Activated naive CD8-positive, alpha-beta T cell treated with anti-CD3 and anti-CD28 coated beads for 36 hours (primary cell): ENCODE measurements at regions not wholly inside any gene's neighbourhood (a gene's known extent, or its start where the extent isn't known, plus 50 kb on each side); places are given as distances from the start of the nearest gene placed in this dataset.
"Not testable (repeated sequence)": the region's sequence is repeated elsewhere in the genome, so short reads cannot be mapped to it uniquely, and the experiment has no call there.

Source experiments
- DNase-seq: peaks from one replicate; pipeline ENCODE4 v3.0.0; 2021
- H3K27ac Mint-ChIP-seq: one replicate; pipeline ENCODE4 v1.8.0; 2022; ENCODE audit warnings: mild to moderate bottlenecking, moderate library complexity, mixed read lengths
- H3K27me3 Mint-ChIP-seq: one replicate; pipeline ENCODE4 v1.8.0; 2022; ENCODE audit warnings: mild to moderate bottlenecking, mixed read lengths
- H3K36me3 Mint-ChIP-seq: one replicate; pipeline ENCODE4 v1.8.0; 2021; ENCODE audit warnings: mild to moderate bottlenecking, mixed read lengths
- H3K4me1 Mint-ChIP-seq: one replicate; pipeline ENCODE4 v1.8.0; 2021; ENCODE audit warnings: mixed read lengths
- H3K4me3 Mint-ChIP-seq: one replicate; pipeline ENCODE4 v1.8.0; 2022; ENCODE audit warnings: mild to moderate bottlenecking, moderate library complexity, mixed read lengths
- H3K9me3 Mint-ChIP-seq: one replicate; pipeline ENCODE4 v1.8.0; 2022; ENCODE audit warnings: mixed read lengths

GRCh38 chr2:111671426-111672150, 212.4 kb downstream of the ANAPC1 start:
- H3K9me3 Mint-ChIP-seq = no peaks in the 10 kb centered on the region
- no peak for DNase-seq
- H3K4me3 Mint-ChIP-seq = no peak overlapping the region
- peaks cover 3% of the 10 kb centered on the region for H3K4me1 Mint-ChIP-seq
- H3K27me3 Mint-ChIP-seq = no peaks in the 10 kb centered on the region
- no peaks in the 10 kb centered on the region for H3K36me3 Mint-ChIP-seq
- no peak overlapping the region for H3K27ac Mint-ChIP-seq

- not testable (repeated sequence) for H3K27ac Mint-ChIP-seq, H3K36me3 Mint-ChIP-seq, H3K4me1 Mint-ChIP-seq, DNase-seq, H3K4me3 Mint-ChIP-seq, H3K27me3 Mint-ChIP-seq, H3K9me3 Mint-ChIP-seq
Measured at GRCh38 chr2:111672641-111673040, 211.4 kb downstream of the ANAPC1 start.

- Mint-ChIP-seq H3K27me3 (no peaks in the 10 kb centered on the region), H3K4me1 (peaks cover 4% of the 10 kb centered on the region), H3K27ac (no peak overlapping the region), H3K9me3 (no peaks in the 10 kb centered on the region), H3K4me3 (no peak overlapping the region), H3K36me3 (no peaks in the 10 kb centered on the region)
- no peak for DNase-seq
Measured at GRCh38 chr2:111673526-111673925, 210.5 kb downstream of the ANAPC1 start.

- Mint-ChIP-seq H3K9me3 (no peaks in the 10 kb centered on the region), H3K4me3 (no peak overlapping the region), H3K4me1 (peaks cover 4% of the 10 kb centered on the region), H3K27ac (no peak overlapping the region), H3K36me3 (no peaks in the 10 kb centered on the region), H3K27me3 (no peaks in the 10 kb centered on the region)
- no peak for DNase-seq
Measured at GRCh38 chr2:111675419-111676194, 208.4 kb downstream of the ANAPC1 start.

GRCh38 chr2:111676291-111676822, 207.6 kb downstream of the ANAPC1 start:
- H3K27ac Mint-ChIP-seq = no peak overlapping the region

GRCh38 chr2:111678161-111678560, 205.8 kb downstream of the ANAPC1 start:
- Mint-ChIP-seq H3K9me3 (no peaks in the 10 kb centered on the region), H3K27me3 (no peaks in the 10 kb centered on the region), H3K4me1 (peaks cover 4% of the 10 kb centered on the region), H3K36me3 (no peaks in the 10 kb centered on the region), H3K27ac (no peak overlapping the region), H3K4me3 (no peak overlapping the region)
- no peak for DNase-seq

More at GRCh38 chr2:111676291-111676822, 207.6 kb downstream of the ANAPC1 start:
- Mint-ChIP-seq H3K9me3 (no peaks in the 10 kb centered on the region), H3K27me3 (no peaks in the 10 kb centered on the region), H3K4me1 (peaks cover 4% of the 10 kb centered on the region), H3K36me3 (no peaks in the 10 kb centered on the region), H3K4me3 (no peak overlapping the region)
- DNase-seq = no peak

GRCh38 chr2:111678651-111679050, 205.3 kb downstream of the ANAPC1 start:
- H3K4me3 Mint-ChIP-seq = no peak overlapping the region
- no peaks in the 10 kb centered on the region for H3K9me3 Mint-ChIP-seq
- H3K36me3 Mint-ChIP-seq = no peaks in the 10 kb centered on the region
- no peak overlapping the region for H3K27ac Mint-ChIP-seq
- peaks cover 4% of the 10 kb centered on the region for H3K4me1 Mint-ChIP-seq
- no peaks in the 10 kb centered on the region for H3K27me3 Mint-ChIP-seq
- no peak for DNase-seq

GRCh38 chr2:111679202-111679601, 204.8 kb downstream of the ANAPC1 start:
- no peak overlapping the region for H3K4me3 Mint-ChIP-seq
- H3K9me3 Mint-ChIP-seq = no peaks in the 10 kb centered on the region
- no peaks in the 10 kb centered on the region for H3K27me3 Mint-ChIP-seq
- DNase-seq = no peak
- H3K36me3 Mint-ChIP-seq = no peaks in the 10 kb centered on the region
- no peak overlapping the region for H3K27ac Mint-ChIP-seq
- H3K4me1 Mint-ChIP-seq = peaks cover 4% of the 10 kb centered on the region

GRCh38 chr2:111684611-111685010, 199.4 kb downstream of the ANAPC1 start:
- no peaks in the 10 kb centered on the region for H3K9me3 Mint-ChIP-seq

GRCh38 chr2:111685342-111685741, 198.7 kb downstream of the ANAPC1 start:
- DNase-seq = no peak
- Mint-ChIP-seq H3K4me3 (no peak overlapping the region), H3K36me3 (no peaks in the 10 kb centered on the region), H3K27me3 (no peaks in the 10 kb centered on the region), H3K4me1 (no peaks in the 10 kb centered on the region), H3K27ac (no peak overlapping the region), H3K9me3 (no peaks in the 10 kb centered on the region)

More at GRCh38 chr2:111684611-111685010, 199.4 kb downstream of the ANAPC1 start:
- no peak for DNase-seq
- H3K27me3 Mint-ChIP-seq = no peaks in the 10 kb centered on the region
- H3K4me1 Mint-ChIP-seq = no peaks in the 10 kb centered on the region
- no peak overlapping the region for H3K4me3 Mint-ChIP-seq
- H3K27ac Mint-ChIP-seq = no peak overlapping the region
- H3K36me3 Mint-ChIP-seq = no peaks in the 10 kb centered on the region

- H3K27ac Mint-ChIP-seq = no peak overlapping the region
- no peaks in the 10 kb centered on the region for H3K4me1 Mint-ChIP-seq
- H3K36me3 Mint-ChIP-seq = no peaks in the 10 kb centered on the region
Measured at GRCh38 chr2:111686994-111687393, 197.0 kb downstream of the ANAPC1 start.

GRCh38 chr2:111687911-111688310, 196.1 kb downstream of the ANAPC1 start:
- Mint-ChIP-seq H3K27ac (no peak overlapping the region), H3K27me3 (no peaks in the 10 kb centered on the region), H3K36me3 (no peaks in the 10 kb centered on the region), H3K4me1 (no peaks in the 10 kb centered on the region), H3K9me3 (no peaks in the 10 kb centered on the region), H3K4me3 (no peak overlapping the region)
- DNase-seq = no peak

More at GRCh38 chr2:111686994-111687393, 197.0 kb downstream of the ANAPC1 start:
- no peak overlapping the region for H3K4me3 Mint-ChIP-seq
- H3K9me3 Mint-ChIP-seq = no peaks in the 10 kb centered on the region
- no peak for DNase-seq
- no peaks in the 10 kb centered on the region for H3K27me3 Mint-ChIP-seq

- no peak for DNase-seq
- Mint-ChIP-seq H3K4me3 (no peak overlapping the region), H3K27ac (no peak overlapping the region), H3K27me3 (no peaks in the 10 kb centered on the region), H3K36me3 (no peaks in the 10 kb centered on the region), H3K9me3 (no peaks in the 10 kb centered on the region), H3K4me1 (no peaks in the 10 kb centered on the region)
Measured at GRCh38 chr2:111688482-111688881, 195.5 kb downstream of the ANAPC1 start.

- no peaks in the 10 kb centered on the region for H3K4me1 Mint-ChIP-seq
- no peaks in the 10 kb centered on the region for H3K27me3 Mint-ChIP-seq
- H3K9me3 Mint-ChIP-seq = no peaks in the 10 kb centered on the region
- no peak for DNase-seq
- no peak overlapping the region for H3K27ac Mint-ChIP-seq
- H3K4me3 Mint-ChIP-seq = no peak overlapping the region
- H3K36me3 Mint-ChIP-seq = peaks cover 1% of the 10 kb centered on the region
Measured at GRCh38 chr2:111689174-111689573, 194.8 kb downstream of the ANAPC1 start.

- Mint-ChIP-seq H3K4me1 (no peaks in the 10 kb centered on the region), H3K27ac (no peak overlapping the region)
Measured at GRCh38 chr2:111689941-111690340, 194.1 kb downstream of the ANAPC1 start.

More at GRCh38 chr2:111689941-111690340, 194.1 kb downstream of the ANAPC1 start:
- no peaks in the 10 kb centered on the region for H3K9me3 Mint-ChIP-seq
- no peak for DNase-seq
- H3K27me3 Mint-ChIP-seq = no peaks in the 10 kb centered on the region
- H3K36me3 Mint-ChIP-seq = peaks cover 1% of the 10 kb centered on the region
- no peak overlapping the region for H3K4me3 Mint-ChIP-seq
